Fibroblast of lung (primary cell): ENCODE measurements at regions not wholly inside any gene's neighbourhood (a gene's known extent, or its start where the extent isn't known, plus 50 kb on each side); places are given as distances from the start of the nearest gene placed in this dataset.
"Not testable (repeated sequence)": the region's sequence is repeated elsewhere in the genome, so short reads cannot be mapped to it uniquely, and the experiment has no call there.

Experiments
- DNase-seq, 2 donors: peaks; one replicate each; pipeline versions ENCODE4 v3.0.0 to v3.0.0-alpha.2; 2010; ENCODE audit warnings: low read depth in 2 of 2
- H2AFZ ChIP-seq: 2 replicates; pipeline ENCODE4 v1.5.1; 2012; ENCODE audit warnings: low read length, control low read depth, inconsistent platforms
- H3K27ac ChIP-seq: 2 replicates; pipeline ENCODE4 v1.5.1; 2011; ENCODE audit warnings: low read length, control low read depth; ENCODE audit not compliant: insufficient read depth
- H3K27me3 ChIP-seq: 2 replicates; pipeline ENCODE4 v1.5.1; 2011; ENCODE audit warnings: mild to moderate bottlenecking, low read length; ENCODE audit not compliant: control insufficient read depth, insufficient read depth
- H3K36me3 ChIP-seq: 2 replicates; pipeline ENCODE4 v1.5.1; 2011; ENCODE audit warnings: low read length; ENCODE audit not compliant: control insufficient read depth, insufficient read depth
- H3K4me1 ChIP-seq: 2 replicates; pipeline ENCODE4 v1.5.1; 2011; ENCODE audit warnings: low read length; ENCODE audit not compliant: control insufficient read depth, insufficient read depth; ENCODE audit errors: extremely low read depth
- H3K4me2 ChIP-seq: 2 replicates; pipeline ENCODE4 v1.5.1; 2011; ENCODE audit warnings: low read length, control low read depth; ENCODE audit not compliant: insufficient read depth; ENCODE audit errors: extremely low read depth
- H3K4me3 ChIP-seq, 4 experiments: fragments of 200-600 bp in 1 of 4; sonication (generic) in 1 of 4; replicated peaks in 1 of 4; 2 replicates each; pipeline ENCODE4 v1.5.1; 2011 to 2016; ENCODE audit warnings: low read length in 4 of 4, low read depth in 3 of 4, mild to moderate bottlenecking in 3 of 4, control low read depth in 2 of 4, inconsistent platforms in 1 of 4, mixed read lengths in 1 of 4; ENCODE audit not compliant: insufficient read depth in 1 of 4; ENCODE audit errors: control extremely low read depth in 1 of 4
- H3K79me2 ChIP-seq: 2 replicates; pipeline ENCODE4 v1.5.1; 2012; ENCODE audit warnings: mild to moderate bottlenecking, low read length, inconsistent platforms; ENCODE audit not compliant: control insufficient read depth, insufficient read depth
- H3K9ac ChIP-seq: 2 replicates; pipeline ENCODE4 v1.5.1; 2011; ENCODE audit warnings: mild to moderate bottlenecking, low read length, control low read depth; ENCODE audit not compliant: insufficient read depth
- H3K9me3 ChIP-seq: 2 replicates; pipeline ENCODE4 v1.5.1; 2012; ENCODE audit warnings: low read depth, low read length; ENCODE audit not compliant: control insufficient read depth, insufficient read depth
- H4K20me1 ChIP-seq: 2 replicates; pipeline ENCODE4 v1.5.1; 2011; ENCODE audit warnings: low read length; ENCODE audit not compliant: control insufficient read depth, insufficient read depth; ENCODE audit errors: extremely low read depth
- CTCF ChIP-seq, 2 donors: IDR thresholded peaks in 1 of 2; conservative IDR thresholded peaks in 1 of 2; 1 replicate in 1 of 2; 2 replicates in 1 of 2; pipeline ENCODE4 v1.5.1; 2011 to 2012; ENCODE audit warnings: low read length in 2 of 2, control low read depth in 1 of 2, inconsistent platforms in 1 of 2, low read depth in 1 of 2, mild to moderate bottlenecking in 1 of 2
- EZH2 ChIP-seq: IDR thresholded peaks from 2 replicates; pipeline ENCODE4 v1.5.1; 2012; ENCODE audit warnings: low read length, control low read depth, mild to moderate bottlenecking; ENCODE audit errors: missing control alignments

DNA sequence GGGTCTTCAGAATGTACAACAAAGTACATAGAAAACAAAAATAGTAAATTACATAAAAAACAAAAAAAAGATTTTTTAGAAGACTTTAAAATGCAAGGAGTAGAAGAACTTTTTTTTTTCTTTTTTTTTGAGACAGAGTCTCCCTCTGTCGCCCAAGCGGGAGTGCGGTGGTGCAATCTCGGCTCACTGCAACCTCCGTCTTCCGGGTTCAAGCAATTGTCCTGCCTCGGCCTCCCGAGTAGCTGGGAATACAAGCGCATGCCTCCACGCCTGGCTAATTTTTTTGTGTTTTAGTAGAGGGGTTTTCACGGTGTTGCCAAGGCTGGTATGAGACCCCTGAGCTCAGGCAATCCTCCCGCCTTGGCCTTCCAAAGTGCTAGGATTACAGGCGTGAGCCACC is 104.5 kb upstream of the ZC3H15 start:
- Histone ChIP-seq H3K27me3 (no peaks in the 10 kb centered on the region), H3K79me2 (no peaks in the 10 kb centered on the region), H3K27ac (no peak overlapping the region), H3K4me1 (no peaks in the 10 kb centered on the region), H3K9me3 (no peaks in the 10 kb centered on the region), H3K4me3 (no peak overlapping the region), H3K9ac (no peak overlapping the region), H4K20me1 (no peaks in the 10 kb centered on the region), H3K4me2 (no peak overlapping the region), H2AFZ (no peak overlapping the region), H3K36me3 (no peaks in the 10 kb centered on the region)
- no peak for DNase-seq
- TF ChIP-seq CTCF (conservative IDR thresholded peaks at IDR 0.05 in 1 of 2, IDR thresholded peaks at IDR 0.05 in 1 of 2; ENCODE audit: low read depth in 1 of 2, low read length in 2 of 2) (no peak), EZH2 (no peak)

DNA sequence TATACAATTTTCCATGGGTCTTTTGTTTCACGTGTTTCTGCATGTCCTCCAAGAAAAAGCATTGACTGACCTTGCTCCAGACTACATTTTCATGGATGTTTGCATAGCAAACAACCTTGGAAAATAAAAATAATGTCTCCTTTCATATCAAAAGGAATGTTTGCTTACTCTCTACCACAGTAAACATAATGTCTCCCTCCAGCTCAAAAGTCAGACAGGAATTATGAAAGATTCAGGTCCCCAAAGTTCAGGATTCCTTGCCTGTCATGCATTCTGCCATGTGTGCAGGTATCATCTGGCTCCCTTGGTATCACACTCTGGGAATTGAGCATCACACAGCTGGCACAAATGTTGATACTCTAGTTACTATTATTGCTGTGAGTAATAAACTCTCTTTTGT is 103.1 kb upstream of the ZC3H15 start:
- no peak for DNase-seq
- H3K9ac ChIP-seq: no peak overlapping the region

DNA sequence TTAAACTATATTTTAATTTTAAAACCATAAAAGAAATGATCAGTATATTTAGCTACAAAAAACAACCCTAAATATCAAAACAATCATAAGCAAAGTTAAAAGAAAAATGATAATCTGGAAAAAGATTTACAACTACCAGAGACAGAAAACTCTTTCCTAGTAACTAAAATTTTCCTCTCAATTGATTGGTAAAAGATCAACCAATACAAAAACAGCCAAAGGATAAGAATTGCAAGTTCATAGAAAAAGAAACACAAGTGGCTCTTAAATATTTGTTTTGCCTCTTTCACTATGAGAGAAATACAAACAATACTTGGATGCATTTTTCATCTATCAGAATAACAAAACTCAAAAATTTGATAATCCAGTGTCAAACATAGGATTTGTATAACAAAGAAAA is 101.8 kb upstream of the ZC3H15 start:
- no peaks in the 10 kb centered on the region for H3K79me2 ChIP-seq
- H3K36me3 ChIP-seq: no peaks in the 10 kb centered on the region
- no peak overlapping the region for H3K4me2 ChIP-seq
- DNase-seq: no peak
- no peaks in the 10 kb centered on the region for H4K20me1 ChIP-seq
- no peaks in the 10 kb centered on the region for H3K9me3 ChIP-seq
- H2AFZ ChIP-seq: no peak overlapping the region
- TF ChIP-seq CTCF (conservative IDR thresholded peaks at IDR 0.05 in 1 of 2, IDR thresholded peaks at IDR 0.05 in 1 of 2; ENCODE audit: low read depth in 1 of 2, low read length in 2 of 2): no peak
- TF ChIP-seq EZH2: no peak
- H3K4me1 ChIP-seq: no peaks in the 10 kb centered on the region
- H3K27me3 ChIP-seq: no peaks in the 10 kb centered on the region
- H3K4me3 ChIP-seq: no peak overlapping the region
- H3K9ac ChIP-seq: no peak overlapping the region
- H3K27ac ChIP-seq: no peak overlapping the region

More for the DNA sequence above, 103.1 kb upstream of the ZC3H15 start:
- Histone ChIP-seq H3K9me3 (no peaks in the 10 kb centered on the region), H3K36me3 (no peaks in the 10 kb centered on the region), H4K20me1 (no peaks in the 10 kb centered on the region), H3K4me2 (no peak overlapping the region), H3K27ac (no peak overlapping the region), H2AFZ (no peak overlapping the region), H3K27me3 (no peaks in the 10 kb centered on the region), H3K79me2 (no peaks in the 10 kb centered on the region), H3K4me3 (no peak overlapping the region), H3K4me1 (no peaks in the 10 kb centered on the region)
- TF ChIP-seq CTCF (conservative IDR thresholded peaks at IDR 0.05 in 1 of 2, IDR thresholded peaks at IDR 0.05 in 1 of 2; ENCODE audit: low read depth in 1 of 2, low read length in 2 of 2) (no peak), EZH2 (no peak)

DNA sequence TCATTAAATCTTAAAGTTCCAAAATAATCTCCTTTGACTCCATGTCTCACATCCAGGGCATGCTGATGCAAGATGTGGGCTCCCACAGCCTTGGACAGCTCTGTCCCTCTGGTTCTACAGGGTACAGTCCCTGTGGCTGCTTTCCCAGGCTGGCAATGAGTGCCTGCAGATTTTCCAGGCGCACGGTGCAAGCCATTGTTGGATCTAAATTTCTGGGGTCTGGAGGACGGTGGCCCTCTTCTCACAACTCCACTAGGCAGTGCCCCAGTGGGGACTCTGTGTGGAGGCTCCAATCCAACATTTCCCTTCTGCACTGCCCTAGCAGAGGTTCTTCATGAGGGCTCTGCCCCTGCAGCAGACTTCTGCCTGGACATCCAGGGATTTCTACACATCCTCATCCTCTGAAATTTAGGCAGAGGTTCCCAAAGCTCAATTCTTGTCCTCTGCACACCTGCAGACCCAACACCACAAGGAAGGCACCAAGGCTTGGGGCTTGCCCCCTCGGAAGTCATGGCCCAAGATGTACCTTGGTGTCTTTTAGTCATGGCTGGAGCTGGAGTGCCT is 100.3 kb upstream of the ZC3H15 start:
- not testable (repeated sequence) for H4K20me1 ChIP-seq, H3K27me3 ChIP-seq, H3K4me3 ChIP-seq, DNase-seq, H3K9me3 ChIP-seq, H3K4me1 ChIP-seq, H3K27ac ChIP-seq, H3K9ac ChIP-seq, H2AFZ ChIP-seq, H3K4me2 ChIP-seq, H3K36me3 ChIP-seq, H3K79me2 ChIP-seq
